GM21529 (cell line): ENCODE measurements at regions not wholly inside any gene's neighbourhood (a gene's known extent, or its start where the extent isn't known, plus 50 kb on each side); places are given as distances from the start of the nearest gene placed in this dataset.
"Not testable (repeated sequence)": the region's sequence is repeated elsewhere in the genome, so short reads cannot be mapped to it uniquely, and the experiment has no call there.

ENCODE experiments used
- ATAC-seq: cut with Tn5 transposase; IDR thresholded peaks from one replicate; pipeline ENCODE4 v1.9.1; 2021; ENCODE audit not compliant: unreplicated experiment

GRCh38 chr17:71446645-71447437 is 674.0 kb upstream of the SOX9 start:
- no peak for ATAC-seq

DNA sequence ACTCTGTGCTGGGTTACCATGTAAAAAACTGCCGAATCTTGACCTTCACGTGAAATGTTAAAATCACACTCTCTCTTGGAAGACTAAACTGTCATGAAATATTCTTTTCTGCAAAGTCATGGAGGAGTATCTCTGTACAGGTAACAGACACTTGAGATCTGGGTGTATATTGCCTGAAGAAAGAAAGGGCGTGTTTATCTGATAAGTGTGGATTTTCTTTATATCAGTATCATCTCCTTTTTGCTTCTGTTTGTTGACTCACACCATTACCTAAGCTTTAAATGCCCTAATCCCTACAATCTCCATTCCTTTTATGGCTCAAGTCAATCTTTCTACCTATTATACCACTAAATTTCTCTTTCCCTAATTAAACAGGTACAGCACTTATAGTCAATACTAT is 673.2 kb upstream of the SOX9 start:
- no peak for ATAC-seq

DNA sequence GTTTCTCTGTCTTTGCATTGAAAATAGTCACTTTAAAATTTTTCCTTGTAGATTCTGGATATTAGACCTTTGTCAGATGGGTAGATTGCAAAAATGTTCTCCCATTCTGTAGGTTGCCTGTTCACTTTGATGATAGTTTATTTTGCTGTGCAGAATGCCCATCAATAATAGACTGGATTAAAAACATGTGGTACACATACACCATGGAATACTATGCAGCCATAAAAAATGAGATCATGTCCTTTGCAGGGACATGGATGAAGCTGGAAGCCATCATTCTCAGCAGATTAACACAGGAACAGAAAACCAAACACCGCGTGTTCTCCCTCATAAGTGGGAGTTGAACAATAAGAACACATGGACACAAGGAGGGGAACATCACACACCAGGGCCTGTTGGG is 670.2 kb upstream of the SOX9 start:
- ATAC-seq: not testable (repeated sequence)

DNA sequence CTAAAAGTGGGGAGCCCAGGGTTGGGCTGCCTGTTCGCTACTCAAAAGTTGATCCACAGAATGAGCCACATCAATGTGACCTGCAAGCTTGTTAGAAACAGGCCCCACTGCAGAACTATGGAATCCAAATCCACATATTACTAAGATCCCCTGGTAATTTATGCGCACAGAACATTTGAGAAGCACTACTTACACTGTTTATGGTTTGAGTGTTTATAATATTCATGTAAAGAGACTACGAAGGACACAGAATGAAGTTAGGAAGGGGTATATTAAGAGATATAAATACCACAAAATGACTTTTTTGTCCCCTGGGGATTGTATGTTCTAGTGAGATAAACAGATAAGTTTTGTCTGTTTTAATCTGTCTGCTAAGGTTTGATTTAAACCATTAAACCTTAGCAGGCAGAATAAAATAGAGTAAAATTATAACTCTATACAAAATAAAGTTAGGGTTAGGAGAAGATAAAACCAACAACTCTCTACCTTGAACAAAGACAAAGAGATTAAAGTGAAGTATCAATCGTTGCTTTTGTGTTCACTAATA is 666.9 kb upstream of the SOX9 start:
- ATAC-seq: no peak

GRCh38 chr17:71455219-71455618 is 665.6 kb upstream of the SOX9 start:
- no peak for ATAC-seq

GRCh38 chr17:71458322-71458721 is 662.5 kb upstream of the SOX9 start:
- ATAC-seq: no peak

DNA sequence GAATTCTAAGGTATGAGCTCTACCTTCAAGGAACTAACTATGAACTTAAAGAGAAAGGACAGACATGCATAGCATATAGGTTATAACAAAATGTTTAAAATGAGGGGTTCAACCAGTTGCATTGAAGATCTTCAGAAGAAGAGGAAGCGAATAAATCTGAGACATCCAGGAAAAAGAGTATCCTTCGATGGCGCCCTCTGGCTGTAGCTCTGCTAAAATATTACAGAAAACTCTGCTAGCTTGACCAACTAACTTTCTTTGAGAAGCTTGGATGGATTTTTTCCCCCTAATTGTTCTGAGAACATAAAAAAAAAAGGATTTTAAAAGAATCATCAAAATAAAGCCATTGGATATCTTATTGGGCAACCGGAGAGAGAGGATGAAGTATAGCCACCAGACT is 659.9 kb upstream of the SOX9 start:
- no peak for ATAC-seq

GRCh38 chr17:71461498-71462169 is 659.2 kb upstream of the SOX9 start:
- no peak for ATAC-seq

DNA sequence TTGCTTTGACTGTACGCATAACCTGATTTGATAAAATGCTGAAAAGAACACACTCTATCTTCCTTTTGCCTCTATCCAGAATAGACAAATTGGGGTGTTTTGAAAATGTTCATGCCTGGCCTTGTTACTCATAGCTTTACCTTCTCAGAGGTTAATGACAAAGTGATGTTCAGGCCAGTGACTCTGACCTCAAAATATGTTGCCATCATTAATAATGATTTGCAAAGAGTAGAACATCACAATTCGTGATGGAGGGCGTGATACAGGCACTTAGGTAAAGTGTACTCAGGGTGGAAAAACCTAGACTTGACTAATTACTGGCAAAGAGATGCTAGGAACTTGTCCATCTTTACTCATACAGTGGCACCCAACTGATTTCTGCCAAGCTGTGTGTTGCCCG is 656.6 kb upstream of the SOX9 start:
- no peak for ATAC-seq

- ATAC-seq: no peak
These were observed 656.1 kb upstream of the SOX9 start for GRCh38 chr17:71464751-71465150.

DNA sequence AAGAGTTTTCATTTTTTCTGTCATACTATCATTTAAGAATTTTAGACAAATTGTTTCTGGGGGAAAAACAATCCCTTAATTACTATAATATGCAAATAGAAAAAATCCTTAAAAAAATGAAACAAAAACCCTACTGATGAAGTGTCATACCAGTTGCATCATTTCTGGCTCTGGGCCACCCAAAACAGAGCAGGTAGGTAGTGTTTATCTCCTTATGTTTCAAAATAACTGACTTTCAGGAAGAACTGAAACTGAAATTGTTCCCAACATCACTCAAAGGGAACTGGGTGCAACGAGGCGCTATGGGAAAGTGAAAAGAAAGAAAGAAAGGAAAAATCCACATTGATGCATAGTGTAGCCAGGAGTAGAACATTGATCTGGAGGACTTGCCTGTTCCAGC is 653.1 kb upstream of the SOX9 start:
- no peak for ATAC-seq

GRCh38 chr17:71470062-71470461 is 650.8 kb upstream of the SOX9 start:
- ATAC-seq: no peak

DNA sequence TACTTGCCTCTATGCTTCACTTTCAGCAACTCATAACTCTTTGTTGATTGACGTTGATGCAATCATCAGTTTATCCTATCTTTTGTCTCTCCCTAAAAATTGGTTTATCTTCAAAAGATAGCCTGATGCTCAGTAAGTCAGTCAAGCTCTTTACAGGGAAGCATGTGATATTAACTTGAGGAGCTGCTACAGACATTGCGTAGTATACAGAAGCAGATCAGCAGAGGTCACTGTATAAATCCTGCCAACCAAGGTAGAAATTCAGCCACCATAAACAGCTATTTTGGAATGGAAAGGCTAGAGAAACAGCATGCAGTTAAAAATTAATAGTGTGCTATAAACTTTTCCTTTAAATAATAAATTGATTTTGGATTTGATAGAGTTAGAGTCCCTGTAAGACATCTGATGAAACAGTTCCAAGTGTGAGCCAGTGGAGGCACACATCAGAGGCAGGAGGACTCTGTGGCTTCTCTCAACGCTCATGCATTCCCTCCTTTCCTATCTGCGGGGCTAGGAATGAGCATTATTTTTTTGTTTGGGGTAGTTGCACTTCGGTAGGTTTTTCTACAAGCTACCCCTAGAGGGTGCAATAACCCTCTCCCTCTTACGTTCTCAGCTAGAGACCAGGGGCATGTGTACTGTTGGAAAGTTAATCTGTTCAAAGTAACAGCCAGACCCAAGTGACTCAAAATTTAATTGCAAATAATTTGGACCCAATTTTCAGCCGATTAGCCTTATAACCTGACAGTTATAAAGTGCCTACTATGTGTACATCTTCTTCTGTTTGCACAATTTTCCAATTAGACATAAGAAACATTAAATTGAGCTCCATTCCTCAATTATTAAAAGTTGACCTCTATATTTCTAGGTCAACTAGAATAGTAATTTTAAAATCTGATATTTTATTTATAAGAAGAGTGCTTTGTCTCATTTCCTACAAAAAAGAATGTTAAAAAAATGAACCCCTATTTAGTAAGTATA is 647.7 kb upstream of the SOX9 start:
- ATAC-seq: no peak

DNA sequence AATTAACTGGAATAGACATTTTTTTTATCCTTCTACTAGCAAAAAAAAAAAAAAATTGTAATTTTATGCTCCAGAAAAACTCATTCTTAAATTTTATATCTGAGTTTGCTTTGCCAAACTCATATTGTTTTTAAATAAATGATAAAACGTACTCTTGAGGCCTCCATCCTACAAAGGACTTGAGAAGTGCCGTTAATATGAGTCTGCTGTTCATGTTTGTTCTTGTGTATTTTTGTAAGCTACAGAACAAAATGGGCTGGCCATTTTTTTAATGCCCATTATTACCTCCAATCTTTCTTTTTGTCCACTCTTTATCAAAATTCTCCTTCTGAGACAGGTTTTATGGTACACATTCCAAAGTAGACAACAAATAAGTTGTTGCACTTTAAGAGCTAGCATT is 643.5 kb upstream of the SOX9 start:
- ATAC-seq: no peak

- no peak for ATAC-seq
These were observed 640.7 kb upstream of the SOX9 start for GRCh38 chr17:71480099-71480498.

GRCh38 chr17:71482625-71483024 is 638.2 kb upstream of the SOX9 start:
- no peak for ATAC-seq

DNA sequence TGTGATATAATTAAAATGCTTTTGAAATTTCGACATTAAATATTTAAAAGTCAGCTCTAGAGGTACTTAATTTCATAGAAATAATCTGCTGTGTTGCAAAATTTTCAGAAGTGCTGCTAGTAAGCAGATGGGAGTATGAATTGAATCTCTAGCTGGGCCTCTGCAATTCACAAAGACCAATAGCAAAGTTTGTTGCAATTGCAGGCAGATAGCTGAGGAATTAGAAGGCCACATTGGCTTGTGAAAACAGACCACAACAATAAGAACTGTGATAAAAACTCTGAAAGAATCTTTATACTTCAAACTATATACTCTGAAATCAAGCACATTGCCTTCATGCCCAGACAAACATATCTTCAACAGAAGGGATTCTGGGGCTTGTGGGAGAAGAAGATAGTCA is 636.3 kb upstream of the SOX9 start:
- ATAC-seq: no peak

GRCh38 chr17:71485426-71485825 is 635.4 kb upstream of the SOX9 start:
- no peak for ATAC-seq

GRCh38 chr17:71486261-71486660 is 634.6 kb upstream of the SOX9 start:
- ATAC-seq: no peak

GRCh38 chr17:71488851-71489250 is 632.0 kb upstream of the SOX9 start:
- ATAC-seq: no peak
